Heart left ventricle (tissue), 13 donors: ENCODE measurements at regions not wholly inside any gene's neighbourhood (a gene's known extent, or its start where the extent isn't known, plus 50 kb on each side); places are given as distances from the start of the nearest gene placed in this dataset.

Experiments used
- POLR2A ChIP-seq, 2 donors: fragments of 450-650 bp; IDR thresholded peaks; one replicate each; pipeline ENCODE4 v1.6.1; 2017; ENCODE audit warnings: antibody characterized with exemption in 2 of 2, mild to moderate bottlenecking in 2 of 2, moderate library complexity in 2 of 2
- TF ChIP-seq, protein P1 (sequence below), 12 donors: fragments of 200-600 bp; sonication (generic) in 4 of 12; IDR thresholded peaks; one replicate each; pipeline versions ENCODE4 v1.5.0 to v1.8.0; 2018 to 2022; ENCODE audit warnings: antibody characterized with exemption in 12 of 12, mild to moderate bottlenecking in 5 of 12
- donor health status: ischemic (EF 13 %, LVEDD 7.1; RV severe dilation, severe dysfunction).
- donor health status: DM: no; HTN: yes; CAD: no.
- donor health status: DM: no; HTN: no; CAD: no.
- donor health status: ischemic (EF 25% LVEDD 6.9; RV normal size, moderate dysfunction).
- donor health status: ischemic (EF 25% LVEDD 5.7; RV mildly dilated, moderate dysfunction).
- donor health status: ischemic (EF 35%, LVEDD 5.7; RV mildly dilated, moderate dysfunction).
- donor health status: nonischemic (EF 11% LVEDD 7.7; RV severe dilation, severe dysfunction).
- donor health status: DM: yes; HTN: yes; CAD: no.
- donor health status: PGD.
- donor health status: ischemic (EF 29% LVEDD 5.4; RV normal size, mild dysfunction).
- donor health status: nonischemic (EF 23%, LVEDD 6.1; RV moderate dilation, normal function).

DNA sequence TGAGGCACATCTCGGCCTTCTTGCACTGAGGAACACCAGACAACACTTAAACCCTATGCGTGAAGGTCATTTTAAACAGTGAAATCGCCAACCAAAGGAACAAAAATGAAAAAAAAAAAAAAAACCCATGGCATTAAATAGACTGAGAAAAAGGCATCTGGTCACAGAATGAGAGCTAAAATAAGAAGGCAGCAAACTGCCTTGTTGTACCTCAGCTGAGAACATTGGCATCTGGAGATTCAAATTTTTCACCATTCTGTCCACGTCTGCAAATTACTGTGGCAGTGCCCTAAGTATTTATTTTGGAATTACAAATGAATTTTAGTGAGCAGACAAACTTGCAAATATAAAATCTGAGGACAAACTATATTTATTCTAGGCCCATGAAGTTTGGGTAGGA is 82.6 kb upstream of the POU1F1 start:
- TF ChIP-seq, protein P1, sequence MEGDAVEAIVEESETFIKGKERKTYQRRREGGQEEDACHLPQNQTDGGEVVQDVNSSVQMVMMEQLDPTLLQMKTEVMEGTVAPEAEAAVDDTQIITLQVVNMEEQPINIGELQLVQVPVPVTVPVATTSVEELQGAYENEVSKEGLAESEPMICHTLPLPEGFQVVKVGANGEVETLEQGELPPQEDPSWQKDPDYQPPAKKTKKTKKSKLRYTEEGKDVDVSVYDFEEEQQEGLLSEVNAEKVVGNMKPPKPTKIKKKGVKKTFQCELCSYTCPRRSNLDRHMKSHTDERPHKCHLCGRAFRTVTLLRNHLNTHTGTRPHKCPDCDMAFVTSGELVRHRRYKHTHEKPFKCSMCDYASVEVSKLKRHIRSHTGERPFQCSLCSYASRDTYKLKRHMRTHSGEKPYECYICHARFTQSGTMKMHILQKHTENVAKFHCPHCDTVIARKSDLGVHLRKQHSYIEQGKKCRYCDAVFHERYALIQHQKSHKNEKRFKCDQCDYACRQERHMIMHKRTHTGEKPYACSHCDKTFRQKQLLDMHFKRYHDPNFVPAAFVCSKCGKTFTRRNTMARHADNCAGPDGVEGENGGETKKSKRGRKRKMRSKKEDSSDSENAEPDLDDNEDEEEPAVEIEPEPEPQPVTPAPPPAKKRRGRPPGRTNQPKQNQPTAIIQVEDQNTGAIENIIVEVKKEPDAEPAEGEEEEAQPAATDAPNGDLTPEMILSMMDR (IDR thresholded peaks at IDR 0.05), result no peak
- no peak for TF ChIP-seq POLR2A (IDR thresholded peaks at IDR 0.05)
